HEK293 (cell line): ENCODE measurements at regions not wholly inside any gene's neighbourhood (a gene's known extent, or its start where the extent isn't known, plus 50 kb on each side); places are given as distances from the start of the nearest gene placed in this dataset.

Source experiments
- CTCF ChIA-PET: fragments of 350-600 bp; formaldehyde crosslinking; extraction: SDS; loops from one replicate; lab custom pipeline; 2021; ENCODE audit warnings: antibody characterized with exemption; lab: Yijun Ruan, JAX
- POLR2A ChIA-PET: fragments of 300-600 bp; formaldehyde crosslinking; extraction: SDS; loops from one replicate; lab custom pipeline; 2020; ENCODE audit warnings: antibody characterized with exemption, inconsistent platforms; lab: Yijun Ruan, JAX
- H3K27ac ChIP-seq: fragments of 200-500 bp; sonication (Bioruptor generic); 2 replicates; pipeline ENCODE4 v1.5.1; 2014; ENCODE audit warnings: low read depth, low read length, control low read depth, inconsistent platforms; ENCODE audit errors: extremely low read depth
- H3K36me3 ChIP-seq, 2 experiments: fragments of 200-500 bp in 1 of 2; sonication (Bioruptor generic) in 1 of 2; 1 replicate in 1 of 2; 2 replicates in 1 of 2; pipeline ENCODE4 v1.5.1; 2014 to 2017; ENCODE audit warnings: inconsistent platforms in 2 of 2, low read length in 2 of 2; ENCODE audit not compliant: control insufficient read depth in 2 of 2, insufficient read depth in 1 of 2
- H3K4me1 ChIP-seq: fragments of 200-500 bp; sonication (Bioruptor generic); 2 replicates; pipeline ENCODE4 v1.5.1; 2014; ENCODE audit warnings: mild to moderate bottlenecking, low read length, inconsistent platforms; ENCODE audit not compliant: control insufficient read depth, insufficient read depth
- H3K4me3 ChIP-seq: 2 replicates; pipeline ENCODE4 v1.5.1; 2011; ENCODE audit warnings: low read depth, mild to moderate bottlenecking, control low read depth, low read length, moderate library complexity
- H3K9me3 ChIP-seq: fragments of 200-500 bp; sonication (Bioruptor generic); 2 replicates; pipeline ENCODE4 v1.5.1; 2014; ENCODE audit warnings: low read depth, low read length, inconsistent platforms; ENCODE audit not compliant: control insufficient read depth, insufficient read depth
- ATF2 ChIP-seq: fragments of 450-650 bp; formaldehyde crosslinking; IDR thresholded peaks from 2 replicates; pipeline ENCODE4 v1.5.1; 2016; ENCODE audit warnings: missing biosample characterization, missing genetic modification characterization, low read depth
- BCL11B ChIP-seq: fragments of 450-650 bp; formaldehyde crosslinking; IDR thresholded peaks from 2 replicates; pipeline ENCODE4 v1.5.1; 2016; ENCODE audit warnings: low read depth, missing biosample characterization, missing genetic modification characterization
- GLI2 ChIP-seq: fragments of 450-650 bp; formaldehyde crosslinking; IDR thresholded peaks from 2 replicates; pipeline ENCODE4; 2017; ENCODE audit warnings: missing biosample characterization, missing genetic modification characterization, low read depth, borderline replicate concordance
- IKZF3 ChIP-seq: fragments of 450-650 bp; IDR thresholded peaks from 2 replicates; pipeline ENCODE4 v1.5.0; 2018; ENCODE audit warnings: missing biosample characterization, mild to moderate bottlenecking, missing genetic modification characterization, moderate library complexity
- PRDM1 ChIP-seq: fragments of 450-650 bp; formaldehyde crosslinking; IDR thresholded peaks from 2 replicates; pipeline ENCODE4; 2016; ENCODE audit warnings: missing biosample characterization, missing genetic modification characterization
- PRDM6 ChIP-seq: fragments of 450-650 bp; formaldehyde crosslinking; IDR thresholded peaks from 2 replicates; pipeline ENCODE4 v1.5.1; 2017; ENCODE audit warnings: missing biosample characterization, missing genetic modification characterization
- SALL2 ChIP-seq: fragments of 450-650 bp; formaldehyde crosslinking; IDR thresholded peaks from 2 replicates; pipeline ENCODE4 v1.5.0; 2017; ENCODE audit warnings: missing biosample characterization, mild to moderate bottlenecking, missing genetic modification characterization, borderline replicate concordance
- YY2 ChIP-seq: fragments of 450-650 bp; formaldehyde crosslinking; IDR thresholded peaks from 2 replicates; pipeline ENCODE4 v1.5.1; 2016; ENCODE audit warnings: missing biosample characterization, missing genetic modification characterization
- ZBTB11 ChIP-seq: fragments of 450-650 bp; formaldehyde crosslinking; conservative IDR thresholded peaks from 2 replicates; pipeline ENCODE4 v1.5.1; 2016; ENCODE audit warnings: low read depth, missing biosample characterization, missing genetic modification characterization
- ZIC2 ChIP-seq: fragments of 450-650 bp; formaldehyde crosslinking; IDR thresholded peaks from 2 replicates; pipeline ENCODE4 v1.5.1; 2016; ENCODE audit warnings: missing biosample characterization, missing genetic modification characterization
- ZNF148 ChIP-seq: fragments of 450-650 bp; formaldehyde crosslinking; IDR thresholded peaks from 2 replicates; pipeline ENCODE4 v1.5.0; 2017; ENCODE audit warnings: missing biosample characterization, missing genetic modification characterization, borderline replicate concordance
- ZNF16 ChIP-seq: fragments of 450-650 bp; formaldehyde crosslinking; IDR thresholded peaks from 2 replicates; pipeline ENCODE4 v1.5.1; 2016; ENCODE audit warnings: low read depth, missing biosample characterization, missing genetic modification characterization
- ZNF19 ChIP-seq: fragments of 450-650 bp; formaldehyde crosslinking; IDR thresholded peaks from 2 replicates; pipeline ENCODE4; 2016; ENCODE audit warnings: missing biosample characterization, missing genetic modification characterization, low read depth
- ZNF324 ChIP-seq: fragments of 450-650 bp; formaldehyde crosslinking; IDR thresholded peaks from 2 replicates; pipeline ENCODE4 v1.5.1; 2016; ENCODE audit warnings: missing biosample characterization, missing genetic modification characterization
- ZNF341 ChIP-seq: fragments of 450-650 bp; formaldehyde crosslinking; IDR thresholded peaks from 2 replicates; pipeline ENCODE4; 2016; ENCODE audit warnings: low read depth, missing biosample characterization, missing genetic modification characterization
- ZNF354C ChIP-seq: fragments of 450-650 bp; formaldehyde crosslinking; IDR thresholded peaks from 2 replicates; pipeline ENCODE4 v1.5.1; 2016; ENCODE audit warnings: missing biosample characterization, missing genetic modification characterization, low read depth, borderline replicate concordance
- ZNF362 ChIP-seq: fragments of 450-650 bp; formaldehyde crosslinking; IDR thresholded peaks from 2 replicates; pipeline ENCODE4 v1.5.1; 2016; ENCODE audit warnings: missing biosample characterization, missing genetic modification characterization
- ZNF398 ChIP-seq: fragments of 450-650 bp; formaldehyde crosslinking; IDR thresholded peaks from 2 replicates; pipeline ENCODE4 v1.5.1; 2017; ENCODE audit warnings: missing biosample characterization, missing genetic modification characterization
- ZNF544 ChIP-seq: fragments of 450-650 bp; formaldehyde crosslinking; IDR thresholded peaks from 2 replicates; pipeline ENCODE4 v1.5.0; 2017; ENCODE audit warnings: missing biosample characterization, missing genetic modification characterization
- ZNF623 ChIP-seq: fragments of 450-650 bp; formaldehyde crosslinking; IDR thresholded peaks from 2 replicates; pipeline ENCODE4 v1.5.1; 2016; ENCODE audit warnings: missing biosample characterization, missing genetic modification characterization
- ZNF701 ChIP-seq: fragments of 450-650 bp; formaldehyde crosslinking; IDR thresholded peaks from 2 replicates; pipeline ENCODE4 v1.5.1; 2016; ENCODE audit warnings: missing biosample characterization, missing genetic modification characterization
- ZNF777 ChIP-seq: fragments of 450-650 bp; formaldehyde crosslinking; IDR thresholded peaks from 2 replicates; pipeline ENCODE4 v1.5.1; 2017; ENCODE audit warnings: missing biosample characterization, missing genetic modification characterization, borderline replicate concordance

GRCh38 chr9:8183618-8184017, 384.0 kb upstream of the DMAC1 start:
- Histone ChIP-seq H3K9me3 (no peaks in the 10 kb centered on the region), H3K4me1 (no peaks in the 10 kb centered on the region), H3K27ac (no peak overlapping the region), H3K36me3 (no peaks in the 10 kb centered on the region), H3K4me3 (no peak overlapping the region)
- ChIA-PET POLR2A (no interaction called here), CTCF (no interaction called here)
- TF ChIP-seq PRDM1 (tag by site-specific recombination), result no peak
- TF ChIP-seq BCL11B (tag by site-specific recombination), result no peak
- no peak for TF ChIP-seq ZNF398 (tag by site-specific recombination)
- no peak for TF ChIP-seq ZNF16 (tag by site-specific recombination)
- TF ChIP-seq PRDM6 (tag by site-specific recombination), result no peak
- no peak for TF ChIP-seq ZNF623 (tag by site-specific recombination)

GRCh38 chr9:8179381-8180053, 379.9 kb upstream of the DMAC1 start:
- ChIA-PET POLR2A (no interaction called here), CTCF (interaction anchor here (0.7 kb wide), 1 partner anchor 17 kb away, joined by 6 read pairs; no protein-coding TSS in a partner anchor)
- no peaks in the 10 kb centered on the region for H3K36me3 ChIP-seq
- H3K4me1 ChIP-seq, result no peaks in the 10 kb centered on the region
- H3K27ac ChIP-seq, result no peak overlapping the region
- no peaks in the 10 kb centered on the region for H3K9me3 ChIP-seq
- no peak overlapping the region for H3K4me3 ChIP-seq
- no peak for TF ChIP-seq ZNF16 (tag by site-specific recombination)
- no peak for TF ChIP-seq ZNF148
- no peak for TF ChIP-seq IKZF3 (tag by site-specific recombination)
- TF ChIP-seq ZNF341 (tag by site-specific recombination), result no peak
- no peak for TF ChIP-seq ZNF544 (tag by site-specific recombination)
- no peak for TF ChIP-seq ZNF701 (tag by site-specific recombination)
- no peak for TF ChIP-seq ZNF19 (tag by site-specific recombination)
- TF ChIP-seq YY2 (tag by site-specific recombination), result no peak
- no peak for TF ChIP-seq ZNF777 (tag by site-specific recombination)
- TF ChIP-seq SALL2 (tag by site-specific recombination), result no peak
- TF ChIP-seq ZNF362 (tag by site-specific recombination), result no peak
- no peak for TF ChIP-seq ZBTB11 (tag by site-specific recombination)
- TF ChIP-seq ZNF354C (tag by site-specific recombination), result no peak
- TF ChIP-seq GLI2 (tag by site-specific recombination), result no peak
- no peak for TF ChIP-seq ZIC2 (tag by site-specific recombination)
- no peak for TF ChIP-seq ZNF324
- TF ChIP-seq ATF2 (tag by site-specific recombination), result no peak
